Middle frontal gyrus (tissue), 1 donor: ENCODE measurements at regions not wholly inside any gene's neighbourhood (a gene's known extent, or its start where the extent isn't known, plus 50 kb on each side); places are given as distances from the start of the nearest gene placed in this dataset.

Experiments used
- DNase-seq: peaks from one replicate; pipeline ENCODE4 v3.0.0-alpha.2; 2015; ENCODE audit warnings: low spot score; ENCODE audit errors: extremely low spot score

DNA sequence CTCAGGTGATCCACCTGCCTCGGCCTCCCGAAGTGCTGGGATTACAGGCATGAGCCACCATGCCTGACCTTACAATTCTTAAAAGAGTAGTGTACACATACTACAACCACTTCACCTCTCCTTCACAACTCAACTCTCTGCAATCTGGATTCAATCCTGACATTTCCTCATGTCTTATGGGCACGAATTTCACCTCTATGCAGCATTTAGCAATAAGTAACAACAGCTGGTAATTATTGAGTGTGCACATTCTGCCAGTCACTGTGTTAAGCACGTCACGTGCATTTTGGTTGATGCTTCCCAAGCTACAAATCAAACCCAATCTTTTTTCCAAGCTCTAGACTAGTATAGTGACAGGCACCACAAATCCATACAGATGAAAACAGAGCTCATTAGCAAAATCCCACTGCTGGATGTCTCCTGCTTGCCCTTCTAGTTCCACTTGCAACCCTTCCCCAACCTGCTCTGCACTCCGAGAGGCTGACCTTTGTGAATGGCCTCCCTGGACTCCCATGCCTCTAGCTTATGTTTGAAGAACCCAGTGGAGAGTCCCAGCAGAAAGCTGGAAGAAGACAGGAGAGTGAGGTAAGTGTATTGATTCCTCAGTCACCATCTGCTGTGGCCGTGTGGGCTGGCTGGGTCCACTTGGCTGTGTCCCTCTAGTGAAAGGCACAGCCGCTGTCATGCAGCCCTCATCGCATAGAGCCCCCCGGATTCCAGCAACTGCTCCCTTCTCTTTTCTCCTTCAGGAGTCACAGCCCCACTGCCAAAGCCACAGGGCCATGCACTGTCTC lies 176.5 kb downstream of the MEX3B start:
- DNase-seq = no peak

- DNase-seq = no peak
Observed at GRCh38 chr15:81865850-81866537, 179.8 kb downstream of the MEX3B start.

DNA sequence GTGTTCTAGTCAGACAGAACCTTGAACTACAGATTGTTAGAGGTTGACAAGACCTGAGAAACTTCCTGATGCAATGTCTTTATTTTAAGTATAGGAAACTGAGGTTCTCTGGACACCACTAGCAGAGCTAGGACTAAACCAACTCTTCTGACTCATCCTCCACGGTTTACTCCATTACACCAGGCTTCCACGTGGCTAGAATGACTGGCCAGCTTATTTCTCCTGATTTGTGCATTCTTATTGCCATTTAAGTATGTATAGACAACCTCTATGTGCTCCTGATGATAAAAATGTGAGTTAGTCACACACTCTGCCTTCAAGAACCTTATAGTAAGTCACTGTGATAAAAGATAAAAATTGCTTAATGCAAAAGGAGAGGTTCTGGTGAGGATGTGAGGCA lies 182.7 kb downstream of the MEX3B start:
- DNase-seq = no peak

- DNase-seq = no peak
Observed at GRCh38 chr15:81859737-81860516, 185.9 kb downstream of the MEX3B start.

DNA sequence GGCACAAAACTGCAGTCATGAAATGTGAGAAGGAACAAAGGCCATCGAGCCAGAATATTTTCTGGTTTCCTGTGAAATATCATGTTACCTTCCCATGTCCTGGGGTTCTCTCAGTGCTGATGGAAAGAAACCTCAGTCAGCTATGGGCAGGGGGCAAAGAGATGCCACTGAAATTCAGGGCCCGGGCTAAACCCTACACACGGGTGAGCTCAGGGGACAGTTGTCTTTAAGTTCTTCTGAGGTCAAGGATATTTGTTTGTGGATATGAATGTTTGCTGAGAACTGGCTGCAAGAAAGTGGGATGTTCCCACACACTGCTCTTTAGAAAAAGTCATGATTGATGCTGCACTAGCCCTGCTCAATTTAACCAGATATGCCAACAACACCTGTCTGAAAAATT lies 187.2 kb downstream of the MEX3B start:
- no peak for DNase-seq

DNA sequence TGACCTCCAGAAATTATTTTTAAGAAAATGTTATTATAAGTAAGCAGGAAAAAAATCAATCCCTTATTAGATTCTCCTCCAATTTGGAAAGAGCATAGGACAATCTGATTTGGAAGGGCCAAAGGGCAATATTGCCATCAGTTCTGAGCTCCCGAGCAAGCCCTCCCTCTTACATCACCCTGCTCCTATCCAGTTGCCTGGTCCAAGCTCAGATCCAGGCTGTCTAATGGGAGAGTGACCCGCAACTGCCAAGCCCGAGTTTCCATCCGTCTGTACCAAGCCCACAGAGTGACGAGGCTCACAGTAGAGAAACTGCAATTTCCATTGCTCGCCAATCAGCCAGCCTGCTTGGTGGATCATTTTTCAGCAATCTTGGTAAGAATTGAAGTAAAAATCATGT lies 187.7 kb downstream of the MEX3B start:
- no peak for DNase-seq

- no peak for DNase-seq
Observed at GRCh38 chr15:81856634-81857026, 189.2 kb downstream of the MEX3B start.

DNA sequence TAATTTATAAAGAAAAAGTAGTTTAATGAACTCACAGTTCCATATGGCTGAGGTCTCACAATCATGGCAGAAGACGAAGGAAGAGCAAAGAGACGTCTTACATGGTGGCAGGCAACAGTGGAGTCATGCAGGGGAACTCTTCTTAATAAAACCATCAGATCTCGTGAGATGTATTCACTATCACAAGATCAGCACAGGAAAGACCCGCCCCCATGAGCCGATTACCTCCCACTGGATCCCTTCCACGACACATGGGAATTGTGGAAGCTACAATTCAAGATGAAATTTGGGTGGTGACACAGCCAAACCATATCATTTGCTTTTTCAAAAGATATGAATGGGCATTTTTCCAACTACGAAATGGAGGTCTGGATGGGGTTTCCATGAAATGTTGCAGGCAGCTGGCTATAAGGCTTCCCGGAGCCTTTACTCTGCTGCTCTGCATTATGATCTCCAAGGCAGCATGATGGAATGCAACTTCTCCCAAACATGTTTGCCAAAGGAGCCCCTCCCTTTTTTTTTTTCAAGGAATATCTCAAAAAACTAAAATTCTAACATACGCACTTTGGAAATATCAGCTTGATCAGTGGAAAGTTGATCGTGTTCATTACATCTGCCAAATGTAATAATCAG lies 189.7 kb downstream of the MEX3B start:
- DNase-seq = no peak

DNA sequence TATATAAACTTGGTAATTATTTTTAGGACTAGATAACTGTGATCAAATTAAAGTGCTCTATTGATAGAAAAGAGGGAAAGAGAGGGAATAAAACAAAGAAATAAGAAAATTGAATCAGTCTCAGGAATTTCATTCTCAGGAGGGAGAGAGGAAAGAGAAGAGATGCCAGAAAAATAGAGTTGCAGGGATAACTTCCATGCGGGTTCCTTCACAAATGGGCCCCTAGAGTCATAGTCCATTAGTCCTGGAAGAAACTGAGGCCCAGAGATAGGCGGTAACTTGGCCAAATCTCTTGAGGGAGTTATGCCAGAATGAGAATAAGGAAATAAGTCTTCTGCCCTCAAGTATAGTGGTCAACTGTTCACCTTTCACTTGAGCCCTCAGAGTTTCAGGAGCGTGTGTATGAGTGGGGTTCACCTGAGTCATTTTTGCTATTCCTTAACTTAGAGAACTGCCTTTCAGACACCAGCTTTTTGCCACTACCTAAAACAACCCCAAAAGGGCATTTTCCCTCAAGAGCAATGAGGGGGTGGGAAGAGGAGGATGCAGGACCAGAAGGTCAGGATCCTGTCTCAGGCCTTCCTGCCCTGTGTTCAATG lies 192.6 kb downstream of the MEX3B start:
- no peak for DNase-seq

- DNase-seq = no peak
Observed at GRCh38 chr15:81852411-81853149, 193.2 kb downstream of the MEX3B start.

- DNase-seq = no peak
Observed at GRCh38 chr15:81851757-81852156, 194.1 kb downstream of the MEX3B start.

DNA sequence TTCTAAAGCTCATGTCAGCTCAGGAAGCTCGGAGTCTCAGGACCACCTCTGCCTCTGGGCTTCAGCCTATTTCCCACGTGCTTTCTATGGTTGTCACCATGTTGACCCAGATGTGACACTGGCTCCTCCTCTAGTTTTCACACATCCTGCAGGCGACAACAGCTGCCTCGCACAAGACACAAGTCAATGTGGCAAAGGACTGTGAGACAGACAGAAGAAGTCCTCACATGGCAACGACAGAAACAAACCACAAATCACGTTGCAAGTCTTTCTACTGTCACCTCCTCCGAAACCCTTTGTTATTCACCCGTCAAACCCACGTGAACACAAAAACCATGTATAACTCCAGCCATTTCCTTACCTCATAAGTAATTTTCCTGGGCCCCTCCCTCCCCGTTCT lies 194.5 kb downstream of the MEX3B start:
- DNase-seq = no peak

DNA sequence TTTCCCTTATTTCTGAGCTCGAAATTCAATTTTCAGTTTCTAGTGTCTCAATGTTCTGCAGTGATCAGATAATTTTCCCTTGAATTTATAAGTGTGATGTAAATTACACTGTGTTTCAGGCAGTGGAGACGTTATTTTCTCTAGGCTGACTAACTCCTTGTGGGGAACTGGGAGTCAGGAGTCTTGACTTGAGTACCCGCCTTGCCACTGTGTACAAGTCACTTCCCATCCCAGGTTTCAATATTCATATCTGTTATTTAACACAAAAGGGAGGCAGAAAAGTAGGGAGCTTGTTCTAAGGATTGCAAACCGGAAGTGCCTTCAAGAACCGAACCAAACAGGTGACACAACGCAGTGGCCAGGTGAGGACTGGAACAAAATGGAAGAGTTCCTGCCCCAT lies 196.5 kb downstream of the MEX3B start:
- DNase-seq = no peak

DNA sequence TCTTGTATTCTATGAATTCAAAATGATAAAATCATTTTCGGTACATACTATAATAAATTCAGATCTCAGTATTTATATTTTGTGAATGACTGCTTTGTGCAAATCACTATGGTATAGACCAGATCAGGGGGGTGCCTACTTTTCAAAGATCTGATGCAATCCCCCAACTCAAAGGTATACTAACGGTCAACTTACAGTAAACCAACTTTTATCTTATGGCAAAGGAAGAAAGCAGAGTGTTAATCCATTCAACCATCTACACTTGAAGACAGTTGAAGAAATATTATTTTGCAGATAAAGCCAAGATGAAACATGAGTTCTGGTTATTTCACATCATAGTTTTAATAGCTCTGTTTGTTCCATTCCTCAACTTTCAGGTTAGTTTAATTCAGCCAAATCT lies 197.1 kb downstream of the MEX3B start:
- no peak for DNase-seq

DNA sequence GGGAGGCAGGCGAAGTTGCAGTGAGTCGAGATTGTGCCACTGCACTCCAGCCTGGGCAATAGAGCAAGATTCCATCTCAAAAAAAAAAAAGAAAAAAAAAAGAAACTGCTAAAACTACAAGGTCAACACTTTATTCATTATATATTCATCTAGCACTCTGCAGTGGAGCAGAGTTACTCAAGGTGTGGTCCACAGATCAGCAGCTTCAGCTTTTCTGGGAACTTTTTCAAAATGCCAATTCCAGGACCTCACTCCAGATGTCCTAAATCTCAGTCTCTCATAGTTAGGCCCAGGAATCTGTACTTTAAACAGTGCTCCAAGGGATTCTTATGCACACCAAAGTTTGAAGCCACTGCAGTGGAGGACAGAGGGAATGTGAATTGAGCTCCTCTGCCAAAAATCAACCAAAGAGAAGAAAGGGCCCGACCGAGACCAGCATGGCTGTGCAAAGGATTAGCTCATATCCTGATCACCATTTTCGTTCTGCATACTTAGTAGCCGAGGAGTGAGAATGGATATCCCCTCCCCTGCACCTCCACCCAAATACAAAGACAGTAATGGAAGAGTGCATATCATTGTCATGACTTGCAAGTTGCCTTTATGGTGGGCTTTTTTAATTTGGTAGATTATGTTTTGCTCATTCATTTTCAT lies 201.9 kb downstream of the MEX3B start:
- DNase-seq = no peak

DNA sequence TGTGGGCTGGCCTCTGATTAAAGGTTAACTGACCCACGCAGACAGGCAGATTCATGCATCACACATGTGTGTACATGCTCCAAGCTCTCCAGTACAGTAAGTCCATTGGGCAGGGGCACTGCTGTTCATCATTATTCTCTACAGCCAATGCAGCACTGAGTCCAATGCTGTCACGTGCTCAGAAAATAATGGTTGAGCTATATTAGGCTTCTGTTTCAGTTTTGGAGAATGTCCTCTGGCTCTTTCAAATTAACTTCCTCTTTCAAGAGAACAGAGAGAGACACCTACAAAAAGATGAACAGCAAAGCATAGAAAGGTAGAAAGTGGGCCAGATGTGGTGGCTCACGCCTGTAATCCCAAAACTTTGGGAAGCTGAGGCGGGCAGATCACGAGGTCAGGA lies 202.6 kb downstream of the MEX3B start:
- no peak for DNase-seq

GRCh38 chr15:81839387-81839786 lies 206.4 kb downstream of the MEX3B start:
- DNase-seq = no peak

DNA sequence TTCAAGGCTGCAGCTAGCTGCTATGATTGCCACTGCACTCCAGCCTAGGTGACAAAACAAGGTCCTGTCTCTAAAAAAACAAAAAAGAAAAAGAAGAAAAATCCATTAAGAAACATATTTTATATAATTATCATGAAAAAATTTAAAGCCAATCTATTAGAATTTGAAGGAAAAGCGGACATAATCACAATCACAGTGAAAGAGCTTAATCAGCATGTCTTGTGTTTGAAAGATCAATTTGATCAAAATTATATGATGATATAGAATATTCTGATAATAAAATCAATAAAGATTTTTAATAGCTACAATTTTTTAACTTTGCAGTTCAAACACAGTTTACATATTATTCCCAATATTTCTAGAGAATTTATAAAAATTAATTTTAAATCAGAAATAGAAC lies 210.1 kb downstream of the MEX3B start:
- DNase-seq = no peak

DNA sequence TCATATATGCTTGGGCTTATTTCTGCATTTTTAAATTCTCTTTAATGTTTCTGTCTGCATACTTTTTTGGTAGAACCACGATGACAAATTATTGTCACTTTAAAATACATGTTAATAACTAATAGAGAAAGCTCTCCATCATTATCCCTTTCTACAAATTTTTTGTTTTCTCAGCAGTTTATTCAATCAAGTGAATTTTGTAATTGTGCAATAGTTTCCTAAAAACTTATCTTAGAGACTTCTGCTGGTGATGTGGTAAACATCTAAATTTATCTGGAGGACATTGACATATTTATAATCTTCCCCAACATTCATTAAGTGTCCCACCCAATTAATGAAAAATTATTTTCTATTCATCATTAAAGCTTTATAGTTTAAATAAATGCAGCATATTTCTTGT lies 215.3 kb downstream of the MEX3B start:
- no peak for DNase-seq

GRCh38 chr15:81829918-81830317 lies 215.9 kb downstream of the MEX3B start:
- no peak for DNase-seq
